ENCODE measurements at regions not wholly inside any gene's neighbourhood (a gene's known extent, or its start where the extent isn't known, plus 50 kb on each side); places are given as distances from the start of the nearest gene placed in this dataset.
"Not testable (repeated sequence)": the region's sequence is repeated elsewhere in the genome, so short reads cannot be mapped to it uniquely, and the experiment has no call there.

DNA sequence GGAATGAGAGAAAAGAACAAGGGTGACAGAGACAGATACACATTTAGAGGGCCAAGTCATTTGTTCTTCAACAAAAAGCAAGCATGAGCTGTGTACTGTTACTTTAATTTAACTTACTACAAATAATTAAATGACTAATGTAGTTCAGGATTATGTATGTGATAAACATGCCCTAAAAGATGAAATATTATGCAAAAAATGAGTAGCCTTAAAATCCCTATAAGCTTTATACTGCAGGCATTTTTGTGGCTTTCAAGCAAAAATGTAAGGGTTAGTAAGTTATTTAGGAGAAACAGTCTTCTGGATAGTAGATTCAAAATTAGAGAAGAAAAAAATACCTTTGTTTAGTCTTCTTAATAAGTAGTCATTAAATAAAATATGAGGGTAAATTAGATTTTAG lies 431.2 kb downstream of the CSNK1G3 start:
- ATAC-seq (no peak), DNase-seq (ENCODE audit: low spot score) (no peak)

DNA sequence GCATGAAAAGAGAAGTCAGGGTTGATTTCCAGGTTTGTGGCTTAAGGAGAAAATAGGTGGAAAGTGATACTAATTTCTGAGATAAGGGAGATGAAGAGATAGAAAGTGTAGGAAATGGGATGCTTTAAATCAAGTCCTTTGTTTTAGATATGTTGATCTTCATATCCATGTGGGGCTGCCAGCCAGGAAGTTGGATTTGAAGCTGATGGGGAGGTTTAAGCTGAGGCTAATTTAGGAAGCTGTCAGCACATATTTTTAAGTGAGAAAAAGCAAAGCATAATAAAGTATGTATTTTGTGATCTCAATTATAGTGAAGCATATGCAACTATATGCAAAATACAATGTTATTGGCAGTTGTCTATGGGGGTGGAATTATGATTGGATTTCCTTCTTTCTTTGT lies 428.4 kb downstream of the CSNK1G3 start:
- DNase-seq (ENCODE audit: low spot score) = no peak
- ATAC-seq = no peak

DNA sequence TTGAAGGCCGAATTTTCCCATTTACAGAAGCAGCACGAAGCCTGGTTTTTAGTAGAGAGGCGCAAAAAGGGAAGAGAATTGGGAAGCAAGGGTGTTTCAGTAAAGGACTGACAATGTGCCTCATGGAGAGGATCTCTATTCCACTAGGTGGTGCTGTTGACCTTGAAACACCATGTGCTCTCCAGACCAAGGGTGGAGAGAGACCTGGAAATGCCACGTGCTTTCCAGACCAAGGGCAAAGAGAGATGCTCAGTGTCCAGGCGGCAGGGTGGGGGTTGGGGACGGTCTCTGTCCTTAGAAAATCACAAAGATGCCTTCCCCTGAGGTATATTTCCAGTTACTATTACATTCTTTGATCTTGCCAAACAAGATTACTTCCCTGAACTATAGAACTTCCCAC lies 425.3 kb downstream of the CSNK1G3 start:
- DNase-seq (ENCODE audit: low spot score) (no peak), ATAC-seq (peak; percentile 60)

DNA sequence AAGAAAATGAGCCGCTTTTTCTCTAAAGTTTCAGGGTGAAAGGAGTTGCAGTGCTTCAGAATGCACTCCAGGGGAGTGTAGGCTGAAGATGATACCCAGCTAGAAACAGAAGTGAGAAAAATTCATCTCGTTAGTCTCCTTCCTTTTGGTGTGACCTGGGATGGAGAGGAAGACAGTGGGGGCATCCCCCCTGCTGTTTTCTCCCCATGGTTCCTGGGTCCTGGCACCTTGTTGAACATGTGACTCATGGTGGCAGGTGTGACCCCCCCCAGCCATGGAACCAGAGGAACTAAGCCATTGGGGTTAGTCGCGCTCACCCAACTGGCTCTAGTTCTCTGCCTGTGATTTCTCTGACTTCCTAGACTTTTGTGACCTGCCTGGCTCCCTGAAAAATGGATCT lies 424.6 kb downstream of the CSNK1G3 start:
- no peak for DNase-seq (ENCODE audit: low spot score)
- no peak for ATAC-seq

DNA sequence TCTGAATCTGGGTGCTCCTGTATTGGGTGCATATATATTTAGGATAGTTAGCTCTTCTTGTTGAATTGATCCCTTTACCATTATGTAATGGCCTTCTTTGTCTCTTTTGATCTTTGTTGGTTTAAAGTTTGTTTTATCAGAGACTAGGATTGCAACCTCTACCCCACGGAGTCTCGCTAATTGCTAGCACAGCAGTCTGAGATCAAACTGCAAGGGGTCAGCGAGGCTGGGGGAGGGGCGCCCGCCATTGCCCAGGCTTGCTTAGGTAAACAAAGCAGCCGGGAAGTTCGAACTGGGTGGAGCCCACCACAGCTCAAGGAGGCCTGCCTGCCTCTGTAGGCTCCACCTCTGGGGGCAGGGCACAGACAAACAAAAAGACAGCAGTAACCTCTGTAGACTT lies 421.8 kb downstream of the CSNK1G3 start:
- ATAC-seq; DNase-seq (ENCODE audit: low spot score): not testable (repeated sequence)

DNA sequence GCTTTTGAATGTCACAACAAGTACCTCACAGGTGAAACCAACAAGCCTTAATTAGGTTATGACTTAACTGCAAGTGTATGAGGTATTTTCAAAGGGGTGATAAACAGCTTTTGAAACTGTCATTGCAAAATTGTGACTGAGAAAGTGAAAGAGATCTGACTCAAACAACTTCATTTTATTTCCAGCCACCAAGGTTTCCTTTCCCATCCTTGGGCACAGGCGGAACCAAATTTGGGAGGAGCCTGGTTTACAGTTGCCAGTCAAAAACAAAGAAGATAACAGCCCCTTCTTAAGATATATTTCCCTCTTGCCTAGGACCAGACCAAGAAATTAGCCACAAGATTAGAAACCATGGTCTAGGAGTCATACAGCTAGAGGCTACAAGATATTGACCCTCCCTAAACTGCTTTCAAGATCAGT lies 417.1 kb downstream of the CSNK1G3 start:
- ATAC-seq = no peak
- no peak for DNase-seq (ENCODE audit: low spot score)

DNA sequence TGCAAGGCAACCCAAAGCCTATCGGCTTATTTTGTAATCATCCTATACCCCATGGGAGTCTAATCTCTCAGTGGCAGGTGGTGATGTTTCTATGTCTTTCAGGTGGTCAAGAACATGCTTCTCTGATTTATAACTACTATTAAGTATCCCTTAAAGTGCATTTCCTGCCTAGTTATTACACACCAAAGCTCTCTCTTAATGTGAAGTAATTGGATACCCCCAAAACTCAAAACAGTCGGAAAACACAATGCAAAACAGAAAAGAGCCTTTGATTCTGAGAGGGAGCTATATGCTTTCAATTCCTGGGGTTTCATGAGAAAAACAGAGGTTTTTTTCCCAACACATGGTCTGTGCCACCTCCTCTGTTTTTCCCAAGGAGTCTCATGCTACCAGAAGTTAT lies 416.4 kb downstream of the CSNK1G3 start:
- DNase-seq (ENCODE audit: low spot score) (no peak), ATAC-seq (no peak)

DNA sequence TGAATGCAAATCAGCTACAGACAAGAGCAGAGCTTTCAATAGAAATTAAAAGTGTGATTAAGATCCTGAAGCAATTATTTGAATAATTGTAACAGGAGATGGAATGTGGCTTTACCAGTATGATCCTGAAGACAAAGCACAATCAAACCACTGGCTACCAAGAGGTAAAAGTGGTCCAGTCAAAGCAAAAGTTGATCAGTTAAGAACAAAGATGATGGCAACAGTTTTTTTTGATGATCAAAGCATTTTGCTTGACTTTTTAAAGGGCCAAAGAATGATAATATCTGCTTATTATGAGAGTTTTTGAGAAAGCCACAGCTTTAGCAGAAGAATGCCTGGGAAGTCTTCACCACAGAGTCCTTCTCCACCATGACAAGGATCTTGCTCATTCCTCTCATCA lies 409.2 kb downstream of the CSNK1G3 start:
- DNase-seq (ENCODE audit: low spot score) (no peak), ATAC-seq (no peak)

DNA sequence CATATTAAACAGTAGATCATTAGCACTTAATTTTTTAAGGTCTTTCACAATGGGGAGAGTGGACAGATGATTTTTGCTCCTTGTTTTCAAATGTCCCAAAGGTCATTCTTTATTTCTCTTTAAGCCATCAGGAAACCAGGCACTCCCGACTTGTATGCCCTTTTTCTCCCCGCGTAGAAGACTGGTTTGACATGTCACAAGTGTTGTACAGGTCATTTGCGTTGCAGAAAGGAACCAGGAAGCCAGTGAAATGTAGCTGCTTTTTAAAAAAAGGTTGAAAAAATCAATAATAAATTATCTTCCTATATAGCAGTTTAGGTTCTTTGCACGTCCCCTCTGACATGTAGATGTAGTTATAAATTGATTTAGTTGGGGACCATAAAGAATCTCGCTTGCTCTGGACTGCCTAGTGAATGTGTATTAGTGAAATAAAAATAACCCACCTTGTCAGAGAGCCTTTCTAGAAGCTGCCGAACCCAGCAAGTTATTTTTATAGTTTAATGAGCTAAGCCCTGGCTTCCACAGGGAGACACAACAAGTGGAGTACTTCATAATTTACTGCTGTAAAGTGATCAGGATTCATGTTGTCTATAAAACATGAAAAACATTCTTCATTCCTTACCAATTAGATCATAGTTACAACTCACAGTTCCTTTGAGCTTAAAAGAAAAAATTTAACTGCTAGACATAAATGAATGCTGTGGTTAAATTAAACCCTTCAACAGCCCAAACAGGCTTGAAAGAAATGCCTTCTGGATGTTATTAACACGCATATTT lies 404.6 kb downstream of the CSNK1G3 start:
- no peak for ATAC-seq
- no peak for DNase-seq (ENCODE audit: low spot score)

DNA sequence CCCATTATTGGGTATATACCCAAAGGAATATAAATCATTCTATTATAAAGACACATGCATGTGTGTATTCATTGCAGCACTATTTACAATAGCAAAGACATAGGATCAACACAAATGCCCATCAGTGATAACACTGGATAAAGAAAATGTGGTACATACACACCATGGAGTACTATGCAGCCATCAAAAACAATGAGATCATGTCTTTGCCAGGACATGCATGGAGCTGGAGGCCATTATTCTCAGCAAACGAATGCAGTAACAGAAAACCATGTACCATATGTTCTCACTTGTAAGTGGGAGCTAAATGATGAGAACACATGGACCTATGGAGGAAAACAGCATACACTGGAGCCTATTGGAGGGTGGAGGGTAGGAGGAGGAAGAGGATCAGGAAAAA lies 402.4 kb downstream of the CSNK1G3 start:
- ATAC-seq (no peak), DNase-seq (ENCODE audit: low spot score) (no peak)

DNA sequence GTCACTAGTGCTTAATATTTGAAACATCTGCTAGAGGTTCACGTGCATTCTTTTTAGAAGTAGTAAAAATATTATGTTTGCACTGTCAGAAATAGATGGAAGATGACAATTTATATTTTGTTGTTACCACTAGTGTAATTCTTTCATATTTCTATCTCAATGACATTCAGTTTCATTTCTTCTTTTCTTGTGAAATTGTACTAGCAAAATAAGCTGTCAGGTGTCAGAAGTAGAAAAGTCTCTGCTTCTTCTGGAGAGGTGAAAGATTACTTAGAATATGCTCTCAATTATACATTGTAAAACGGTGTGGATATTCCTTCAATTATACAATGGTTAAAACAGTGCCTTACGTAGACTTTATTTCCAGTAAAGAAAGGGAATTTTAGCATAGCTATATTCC lies 395.4 kb downstream of the CSNK1G3 start:
- DNase-seq (ENCODE audit: low spot score) = no peak
- no peak for ATAC-seq

DNA sequence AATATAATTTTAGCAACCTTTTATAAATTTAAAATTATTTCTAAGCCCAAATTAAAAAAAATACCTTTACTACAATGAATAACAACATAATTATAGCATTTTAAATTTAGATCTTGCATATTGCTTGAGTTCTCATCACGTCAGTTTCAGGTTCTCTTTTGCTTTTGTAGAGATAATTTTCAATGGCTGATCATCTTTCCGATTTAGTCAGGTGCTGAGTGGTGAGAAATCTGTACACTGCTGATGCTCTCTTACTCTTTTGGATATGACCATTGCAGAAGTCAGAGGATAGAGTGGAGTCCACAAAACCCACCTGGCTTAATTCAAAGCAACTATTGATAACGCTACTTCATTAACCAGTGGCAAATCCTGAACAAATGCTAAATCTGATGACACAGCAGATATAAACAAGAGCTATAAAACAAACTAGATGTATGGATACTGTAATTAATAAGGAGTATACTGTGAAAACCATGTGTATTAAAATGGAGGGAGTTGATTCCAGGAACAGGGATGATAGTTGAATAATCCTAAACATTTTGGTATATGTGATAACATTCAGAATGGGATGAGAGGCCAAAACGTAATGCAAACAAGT lies 394.8 kb downstream of the CSNK1G3 start:
- DNase-seq (ENCODE audit: low spot score) = no peak
- ATAC-seq = no peak

DNA sequence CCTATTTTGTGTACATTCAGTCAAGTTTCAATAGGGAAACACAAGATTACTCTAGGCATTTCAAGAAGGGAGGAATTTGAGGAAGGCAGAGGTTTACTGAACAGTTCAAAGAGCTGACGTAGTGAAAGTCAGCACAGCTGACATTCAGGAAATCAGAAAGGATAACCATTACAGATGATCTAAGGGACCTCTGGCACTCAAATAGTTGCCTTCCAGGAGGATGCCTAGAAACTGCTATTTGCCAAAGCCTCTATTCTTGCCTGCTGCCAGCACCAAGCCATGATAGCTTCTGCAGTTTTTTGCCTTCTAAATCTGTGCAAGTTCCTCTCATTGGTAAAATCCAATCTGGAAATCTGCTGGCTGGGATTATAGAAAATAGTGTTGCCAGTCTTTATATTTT lies 373.1 kb downstream of the CSNK1G3 start:
- DNase-seq (ENCODE audit: low spot score) (no peak), ATAC-seq (no peak)

DNA sequence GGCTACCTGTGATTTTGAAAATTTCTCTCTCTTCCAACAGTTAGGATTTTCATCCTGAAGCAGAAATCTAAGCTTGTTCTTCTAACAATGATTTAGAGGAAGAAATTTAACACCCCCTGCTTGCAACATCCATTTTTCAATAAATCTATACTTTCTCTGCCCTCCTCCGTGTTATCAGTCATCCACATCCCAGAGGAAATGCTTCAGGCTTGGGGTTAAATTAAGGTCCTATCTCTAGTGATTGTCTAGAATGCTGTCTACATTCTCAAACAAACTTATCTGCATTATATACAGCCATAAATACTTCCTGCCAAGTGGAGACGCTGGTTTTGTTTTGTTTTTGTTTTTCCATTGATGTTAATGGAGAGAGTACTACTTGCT lies 371.0 kb downstream of the CSNK1G3 start:
- ATAC-seq = no peak

DNA sequence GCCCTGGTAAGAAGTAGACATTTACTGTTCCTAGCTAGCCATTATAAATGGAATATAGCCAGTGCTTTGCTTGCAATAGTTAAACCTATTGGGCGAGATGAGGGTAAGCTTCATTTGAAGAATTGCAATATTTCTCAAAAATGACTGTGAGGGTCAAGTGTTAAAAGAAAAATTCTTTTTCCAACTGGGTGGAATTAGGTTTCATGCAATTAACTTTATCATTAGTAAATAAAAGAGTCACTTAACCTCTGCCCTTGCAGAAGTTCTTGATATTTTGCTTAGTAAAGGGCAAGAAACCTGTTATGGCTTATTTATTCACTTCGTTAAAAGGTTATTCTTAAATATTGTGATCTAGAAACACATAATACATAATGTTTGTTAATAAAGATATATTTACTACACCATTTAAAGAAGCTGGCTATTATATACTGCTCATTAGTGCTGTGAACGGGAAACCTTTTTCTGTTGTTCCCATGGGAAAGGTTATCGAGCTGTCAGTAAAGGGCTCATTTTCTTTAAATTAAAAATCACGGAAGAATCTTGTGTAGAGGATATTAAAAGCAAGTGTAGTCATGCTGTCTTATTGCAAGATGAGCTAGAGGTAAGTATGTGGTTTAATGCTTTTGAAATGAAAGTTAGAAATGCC lies 370.5 kb downstream of the CSNK1G3 start:
- DNase-seq (ENCODE audit: low spot score) (no peak), ATAC-seq (no peak)

More for the DNA sequence above, 371.0 kb downstream of the CSNK1G3 start:
- no peak for DNase-seq (ENCODE audit: low spot score)

DNA sequence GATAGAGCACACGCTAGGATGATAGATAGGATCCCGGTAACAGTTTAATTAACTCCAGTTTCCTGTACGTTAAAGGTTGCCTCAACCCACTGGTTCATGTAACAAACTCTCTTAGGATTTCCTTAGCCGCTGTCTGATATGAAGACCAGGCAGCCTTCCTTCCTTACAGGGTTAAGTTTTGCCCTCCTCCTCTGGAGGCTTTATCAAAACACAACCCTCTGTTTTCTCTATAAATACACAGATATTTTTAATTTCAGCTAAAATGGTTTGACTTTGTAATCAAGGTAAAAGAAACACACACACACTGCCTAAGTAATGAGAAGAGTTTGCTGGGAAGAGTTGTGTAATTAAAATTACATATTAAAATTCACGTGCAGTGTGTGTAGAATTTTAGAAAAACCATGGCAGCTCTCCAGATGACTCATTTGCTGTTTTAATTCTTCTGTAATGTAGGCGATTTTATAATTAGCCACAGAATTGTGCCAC lies 369.8 kb downstream of the CSNK1G3 start:
- no peak for DNase-seq (ENCODE audit: low spot score)
- ATAC-seq = no peak

DNA sequence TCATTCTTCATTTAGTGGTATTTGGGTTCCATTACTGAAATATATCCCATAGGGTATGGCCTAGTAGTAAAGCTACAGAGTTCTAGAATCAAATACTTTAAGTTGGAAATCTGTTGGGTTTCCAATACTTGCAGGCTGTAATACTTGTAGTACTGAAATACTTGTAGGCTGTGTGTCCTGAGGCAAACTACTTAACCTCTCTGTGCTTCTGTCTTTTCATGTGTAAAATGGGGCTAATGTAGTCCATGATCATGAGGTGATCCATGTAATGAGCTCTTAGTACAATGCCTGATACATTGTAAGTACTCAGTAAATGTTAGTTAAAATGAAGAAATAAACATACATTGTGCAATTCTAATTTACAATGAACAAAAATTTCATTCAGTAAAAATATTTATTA lies 368.9 kb downstream of the CSNK1G3 start:
- no peak for ATAC-seq
- no peak for DNase-seq (ENCODE audit: low spot score)

DNA sequence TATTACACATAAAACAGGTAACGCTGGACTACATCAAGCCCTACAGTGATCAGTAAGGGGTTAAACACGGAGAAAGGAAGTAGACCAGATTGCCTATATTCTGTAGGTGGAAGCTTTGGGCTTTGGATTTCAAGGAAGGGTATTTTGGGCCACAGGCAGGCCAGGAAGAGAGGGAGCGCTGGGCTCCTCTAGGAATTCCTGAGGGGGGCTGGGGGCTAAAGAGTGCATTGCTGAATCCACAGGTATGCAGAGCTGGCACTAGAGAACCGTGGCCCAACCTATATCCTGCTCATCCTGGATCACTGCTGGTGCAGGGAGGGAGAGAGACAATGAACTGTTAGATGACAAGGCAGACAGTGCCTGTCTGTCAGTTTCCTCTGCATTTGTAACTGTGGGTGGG lies 367.1 kb downstream of the CSNK1G3 start:
- no peak for DNase-seq (ENCODE audit: low spot score)
- no peak for ATAC-seq

DNA sequence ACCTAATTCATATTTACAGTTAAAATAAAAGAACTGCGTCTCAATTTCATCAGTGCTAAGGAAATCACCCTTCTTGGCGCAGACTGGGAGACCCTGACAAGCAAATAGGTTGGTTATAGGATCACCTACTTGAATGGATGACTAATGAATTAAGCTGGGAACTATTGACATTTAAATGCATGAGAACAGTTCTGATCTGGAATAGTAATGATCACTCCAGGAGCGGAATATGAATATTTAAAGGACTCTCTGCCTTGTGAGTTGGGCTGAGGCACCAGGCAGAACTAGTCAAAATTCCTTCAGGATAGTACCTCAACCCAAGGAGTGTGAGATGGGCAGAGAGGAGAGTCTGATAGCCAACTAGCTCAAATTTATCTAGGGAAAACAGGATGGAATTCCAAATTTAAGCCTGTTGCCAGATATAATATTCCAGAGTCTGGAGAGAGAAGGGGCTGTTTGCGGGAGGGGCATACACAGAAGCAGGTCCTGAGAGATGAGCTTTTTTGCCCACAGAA lies 364.4 kb downstream of the CSNK1G3 start:
- DNase-seq (ENCODE audit: low spot score) (no peak), ATAC-seq (no peak)

DNA sequence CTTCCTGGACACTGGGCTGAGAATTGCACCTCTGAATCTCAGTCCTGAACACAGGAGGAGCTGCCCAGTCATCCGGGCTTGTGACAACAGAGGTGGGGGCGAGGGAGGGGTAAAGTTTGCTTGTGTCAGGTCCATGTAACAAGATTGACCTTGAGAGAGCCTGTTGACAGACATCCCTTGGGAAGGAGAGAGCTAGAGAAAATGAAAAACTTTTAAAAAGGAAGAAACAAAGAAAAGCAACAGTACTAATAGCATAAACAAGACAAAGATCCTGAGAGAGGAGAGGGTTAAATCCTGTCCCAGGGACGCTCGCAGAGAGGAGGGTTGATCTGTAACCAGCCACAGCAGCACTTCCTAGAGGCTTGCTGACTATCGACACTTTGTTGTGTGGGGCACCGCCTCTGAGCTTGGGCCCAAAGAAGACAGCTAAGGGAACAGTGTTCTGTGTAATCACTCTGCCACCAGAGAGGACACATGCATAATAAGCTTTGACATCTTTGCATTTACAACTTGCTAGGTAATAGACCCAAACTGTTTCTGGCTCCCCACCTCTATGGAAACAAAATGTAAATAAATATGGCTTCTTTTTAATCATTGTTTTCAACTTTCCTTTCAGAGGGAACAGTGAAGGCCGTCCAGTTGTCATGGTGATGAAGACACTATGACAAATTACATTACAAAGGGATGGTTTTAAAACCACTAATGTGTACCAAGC lies 363.7 kb downstream of the CSNK1G3 start:
- ATAC-seq = no peak
- no peak for DNase-seq (ENCODE audit: low spot score)

DNA sequence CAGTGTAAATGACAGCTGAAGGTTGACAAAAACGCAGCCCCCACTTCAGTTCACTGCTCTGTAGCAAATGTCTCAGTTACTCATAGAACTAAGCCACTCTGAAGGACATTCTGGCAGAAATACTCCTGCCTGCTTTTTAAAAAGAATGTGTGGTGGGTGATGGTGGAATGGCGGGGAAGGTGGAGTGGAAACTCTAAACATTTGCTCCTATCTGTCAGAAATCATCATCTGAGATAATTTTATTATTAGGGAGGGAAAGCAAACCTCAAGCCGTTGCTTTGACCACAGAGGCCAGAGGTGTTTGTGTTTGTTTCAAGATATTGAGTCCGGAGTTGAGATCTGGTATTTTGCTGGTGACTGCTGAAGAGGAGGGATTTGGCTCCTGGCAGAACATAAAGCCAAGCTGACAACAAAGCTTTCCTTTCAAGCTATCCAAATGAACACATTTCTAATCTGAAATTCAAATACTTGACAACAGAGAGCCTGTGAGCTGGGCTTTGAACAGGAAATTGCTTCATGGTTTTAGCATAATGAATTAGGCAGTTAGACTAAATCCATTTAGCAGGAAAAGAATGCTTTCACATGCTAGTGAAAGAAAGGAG lies 362.7 kb downstream of the CSNK1G3 start:
- DNase-seq (ENCODE audit: low spot score) (no peak), ATAC-seq (no peak)
